Amygdala (tissue), 56 donors: ENCODE measurements at regions not wholly inside any gene's neighbourhood (a gene's known extent, or its start where the extent isn't known, plus 50 kb on each side); places are given as distances from the start of the nearest gene placed in this dataset.

Experiments
- DNase-seq, 56 donors: peaks; one replicate each; lab custom pipeline; 2025; lab: John Stamatoyannopoulos, UW

DNA sequence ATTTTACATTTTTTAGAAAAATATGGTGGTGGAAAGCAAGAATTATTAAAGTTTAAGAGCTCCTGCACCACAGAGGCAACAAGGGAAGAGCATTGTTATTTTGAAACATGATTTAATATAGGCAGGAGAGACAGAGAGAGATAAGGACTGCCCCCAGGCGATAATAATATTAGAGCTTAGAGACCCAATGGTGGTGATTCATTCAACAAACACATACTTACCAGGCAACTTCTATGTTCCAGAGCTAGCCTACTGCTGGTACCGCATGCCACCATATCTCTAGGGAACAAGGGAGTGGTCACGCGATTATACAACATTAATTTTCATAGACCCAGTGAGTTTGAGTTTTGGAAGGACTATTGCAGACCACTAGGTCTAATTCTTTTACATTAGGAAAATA, 327.8 kb upstream of the SOX11 start:
- DNase-seq = no peak

DNA sequence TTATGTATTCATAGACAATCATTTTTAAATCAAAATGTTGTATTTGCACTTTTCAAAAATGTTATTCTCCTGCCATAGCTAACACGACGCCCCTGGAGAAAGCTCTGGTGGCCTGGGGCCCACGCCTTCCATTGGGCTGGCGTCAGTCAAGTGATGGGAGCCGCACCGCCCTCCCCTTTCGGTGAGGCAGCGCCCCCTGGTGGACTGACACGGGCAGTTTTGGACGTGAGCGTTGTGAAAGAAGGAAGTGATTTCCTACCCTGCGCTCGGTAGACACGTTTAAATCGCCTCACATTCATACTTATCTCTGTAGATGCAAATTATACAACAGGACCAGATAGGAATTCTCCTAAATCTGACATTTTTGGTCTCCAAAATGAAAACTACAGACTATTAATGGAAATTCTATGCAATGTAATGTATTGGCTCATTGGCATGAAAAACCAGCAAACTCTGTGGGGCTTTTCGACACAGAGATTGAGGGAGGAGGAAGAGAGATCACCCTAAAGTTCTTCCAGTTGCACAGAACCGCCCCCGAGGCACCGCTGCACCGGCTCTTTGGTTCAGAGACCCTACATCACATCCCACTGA, 326.2 kb upstream of the SOX11 start:
- DNase-seq = peak in 30 of 56 donors; percentile 1 to 63 (median 20)

DNA sequence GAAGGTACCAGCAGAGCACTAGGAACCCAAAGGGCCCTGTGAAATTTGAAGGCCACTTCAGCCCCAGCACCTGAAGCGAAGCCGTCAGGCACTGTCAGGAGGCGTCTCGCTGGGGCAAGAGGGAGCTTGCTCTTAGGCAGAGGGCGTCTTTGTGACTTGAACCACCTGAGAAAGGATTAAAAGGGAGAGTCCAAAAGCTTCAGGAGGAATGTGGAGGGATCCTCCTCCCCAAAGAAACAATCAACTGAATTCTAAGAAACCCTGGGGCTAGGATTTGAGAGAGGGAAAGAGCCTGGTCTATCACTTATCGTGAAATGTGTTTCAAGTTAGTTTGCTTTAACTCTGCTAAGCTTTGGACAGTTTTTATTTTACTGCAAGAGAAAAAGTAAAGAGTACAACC, 324.9 kb upstream of the SOX11 start:
- no peak for DNase-seq

DNA sequence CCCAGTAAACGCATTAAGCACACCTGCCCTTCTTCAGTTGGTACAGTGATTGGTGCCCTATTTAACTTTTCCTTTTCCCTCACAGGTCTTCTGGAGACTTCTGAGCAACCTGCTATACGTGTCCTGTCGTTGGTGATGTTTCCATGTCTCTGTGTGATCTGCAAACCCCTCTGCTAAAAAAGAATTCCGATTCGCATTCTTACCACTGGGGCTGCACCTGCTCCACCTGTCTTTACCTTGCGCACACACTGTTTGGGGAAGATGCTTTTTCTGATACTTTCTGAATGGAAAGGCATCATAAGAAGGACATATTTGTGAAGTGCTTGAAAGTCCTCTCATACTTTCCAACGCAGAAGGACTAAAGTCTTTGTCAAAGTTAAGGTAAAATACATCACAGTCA, 323.9 kb upstream of the SOX11 start:
- DNase-seq = no peak

DNA sequence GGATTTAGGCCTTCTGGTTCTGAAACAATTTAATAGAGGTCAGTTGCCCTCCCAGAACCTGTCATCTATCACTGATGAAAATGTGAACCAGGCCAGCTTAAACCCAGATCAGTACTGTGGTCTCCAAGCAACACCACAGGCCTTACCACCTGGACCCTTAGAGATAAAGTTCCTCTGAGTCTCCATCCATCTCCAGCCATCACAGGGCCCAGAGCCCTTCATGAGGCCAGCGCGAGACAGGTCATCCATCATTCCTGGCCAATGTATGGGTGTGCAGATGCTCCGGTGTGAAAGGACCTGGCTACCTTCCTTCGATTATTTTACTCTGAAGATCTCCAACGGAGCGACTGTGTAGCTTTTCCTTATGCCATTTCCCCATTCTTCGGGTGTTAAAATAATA, 322.7 kb upstream of the SOX11 start:
- no peak for DNase-seq

DNA sequence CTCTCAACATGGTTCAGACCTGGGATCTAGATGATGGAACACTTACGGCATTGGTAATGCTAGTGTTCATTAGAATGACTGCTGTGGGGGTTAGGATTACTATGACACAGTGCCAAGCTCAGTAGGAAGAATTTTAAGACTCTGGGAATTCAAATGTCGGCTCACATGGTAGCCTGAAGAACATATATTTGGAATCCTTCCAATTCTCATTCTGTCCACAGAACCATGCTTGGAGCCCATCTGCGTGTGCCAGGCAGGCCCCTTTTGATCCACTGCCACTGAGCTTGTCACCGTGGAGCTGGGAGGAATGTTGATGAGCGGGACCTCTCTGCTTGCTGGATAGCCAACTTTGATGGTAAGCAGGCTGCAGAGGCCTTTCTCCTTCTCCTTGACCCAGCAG, 322.0 kb upstream of the SOX11 start:
- no peak for DNase-seq

DNA sequence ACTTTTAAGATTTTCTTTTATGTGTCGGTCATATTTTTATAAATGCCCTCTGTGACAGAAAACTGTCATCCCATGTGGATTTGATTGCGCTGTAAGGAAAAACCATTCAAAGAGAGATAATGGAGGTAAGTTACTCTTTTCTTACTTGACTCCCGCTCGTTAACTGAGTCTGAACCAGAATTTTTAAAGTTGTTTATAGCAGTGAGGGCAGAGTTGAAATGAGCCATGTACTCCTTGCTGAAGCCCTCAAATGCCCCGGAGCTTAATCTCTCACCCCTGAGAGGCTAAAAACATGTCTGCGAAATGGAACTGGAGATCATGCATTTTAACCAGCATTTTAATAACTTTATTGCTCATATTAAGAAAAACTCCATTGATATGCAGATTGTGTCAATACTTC, 320.0 kb upstream of the SOX11 start:
- no peak for DNase-seq

DNA sequence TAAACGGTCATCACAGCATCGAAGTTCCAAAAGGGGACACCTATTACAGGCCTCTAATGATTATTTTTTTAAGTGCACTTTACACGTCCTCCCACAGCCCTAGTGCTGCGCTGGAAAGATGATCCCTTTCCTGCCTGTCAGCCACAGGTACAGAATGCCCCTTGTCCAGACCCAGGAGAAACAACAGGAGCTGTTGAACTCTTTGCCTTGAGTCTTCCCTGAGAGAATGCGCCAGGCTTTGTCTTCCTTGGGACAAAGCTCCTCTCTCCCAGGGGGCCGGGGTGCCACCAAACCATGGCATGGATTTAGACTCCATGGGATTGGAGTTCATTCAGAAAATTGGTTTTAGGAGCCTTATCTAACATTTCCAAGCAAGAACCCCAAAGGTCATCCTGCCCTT, 319.0 kb upstream of the SOX11 start:
- no peak for DNase-seq

DNA sequence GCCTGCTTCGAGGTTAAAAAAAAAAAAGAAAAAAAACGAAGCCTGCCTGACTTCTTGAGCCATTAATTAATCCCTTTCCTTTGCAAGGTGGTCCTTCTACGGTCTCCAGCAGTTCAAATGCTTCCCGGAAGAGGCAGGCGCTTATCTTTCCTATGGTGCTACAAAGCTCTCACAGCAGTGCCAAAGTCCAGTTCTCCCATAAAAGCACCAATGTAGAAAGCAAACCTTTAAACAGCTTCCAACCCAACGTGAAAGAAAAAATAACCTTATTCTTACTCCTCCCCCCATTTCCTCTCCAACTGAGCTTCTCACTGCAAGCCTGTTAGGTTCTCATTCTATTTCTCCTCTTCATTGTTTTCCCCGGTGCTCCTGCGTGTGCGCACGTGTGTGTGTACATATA, 317.4 kb upstream of the SOX11 start:
- DNase-seq = no peak

DNA sequence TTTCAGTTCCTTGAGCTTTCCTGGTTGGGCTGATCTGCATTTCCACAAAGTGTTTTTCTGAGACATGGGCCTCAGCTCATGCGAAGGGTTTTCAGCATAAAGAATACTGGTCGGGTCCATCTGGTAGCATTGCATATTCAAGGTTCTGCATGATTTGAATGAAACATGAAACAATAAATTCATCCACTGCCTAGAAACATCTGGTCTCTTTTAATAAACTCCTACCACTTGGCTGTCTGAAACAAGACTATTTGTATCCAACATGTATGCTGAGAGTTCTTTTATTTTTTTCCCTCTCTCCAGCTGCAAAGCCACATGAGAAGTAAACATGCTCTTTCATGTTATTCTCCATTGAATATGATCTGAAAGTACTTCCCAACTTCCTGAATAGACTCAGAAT, 314.9 kb upstream of the SOX11 start:
- no peak for DNase-seq

DNA sequence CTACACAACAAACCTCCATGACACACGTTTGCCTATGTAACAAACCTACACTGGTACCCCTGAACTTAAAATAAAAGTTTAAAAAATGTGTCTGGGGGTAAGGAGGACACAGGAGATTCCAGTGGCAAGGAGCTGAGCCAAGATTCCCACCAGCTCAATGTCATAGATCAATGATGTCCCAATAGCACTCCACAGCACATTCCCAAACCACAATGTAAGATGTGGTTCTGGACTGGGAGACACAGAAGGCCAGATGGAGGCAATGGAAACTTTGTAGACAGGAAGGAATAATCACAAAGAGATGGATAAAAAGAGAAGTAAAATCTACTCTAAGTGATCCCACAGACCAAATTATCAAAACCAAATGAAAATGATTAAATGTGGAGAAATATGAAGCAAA, 312.4 kb upstream of the SOX11 start:
- no peak for DNase-seq

DNA sequence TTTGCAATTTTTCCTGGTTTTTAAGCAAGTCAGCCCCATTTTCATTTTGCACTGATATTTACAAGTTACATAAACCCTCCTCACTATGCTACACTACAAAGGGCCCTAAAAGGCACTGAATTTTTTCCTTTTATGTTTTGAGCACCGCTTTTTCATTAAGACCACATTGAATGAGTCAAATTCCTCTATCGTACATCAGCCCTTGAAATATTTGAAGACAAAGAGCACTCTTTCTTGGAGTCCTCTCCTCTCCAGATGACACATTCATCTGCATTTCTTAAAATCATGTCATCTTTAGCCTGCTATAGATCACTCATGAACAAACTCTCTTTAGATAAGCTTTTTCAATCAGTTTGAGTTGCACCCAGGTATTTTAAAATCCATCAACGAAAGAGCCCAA, 306.6 kb upstream of the SOX11 start:
- no peak for DNase-seq

DNA sequence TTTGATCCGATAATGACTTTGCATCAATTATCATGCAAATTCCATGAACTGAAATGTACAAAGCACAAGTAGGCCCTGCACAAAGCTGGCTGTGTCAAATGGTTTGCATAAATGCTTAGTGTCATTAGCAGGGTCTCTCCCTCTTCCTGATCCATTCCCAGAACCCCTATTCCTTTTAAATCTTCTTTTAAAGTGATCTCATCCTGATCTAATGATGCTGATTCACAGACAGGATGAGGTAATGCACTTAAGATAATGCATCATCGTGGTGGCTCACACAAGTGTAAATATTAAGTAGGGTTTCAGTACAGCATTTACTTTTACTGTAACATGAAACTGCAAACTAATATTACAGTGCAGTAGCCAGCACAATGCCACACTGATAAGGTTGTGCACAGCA, 304.8 kb upstream of the SOX11 start:
- DNase-seq = no peak

DNA sequence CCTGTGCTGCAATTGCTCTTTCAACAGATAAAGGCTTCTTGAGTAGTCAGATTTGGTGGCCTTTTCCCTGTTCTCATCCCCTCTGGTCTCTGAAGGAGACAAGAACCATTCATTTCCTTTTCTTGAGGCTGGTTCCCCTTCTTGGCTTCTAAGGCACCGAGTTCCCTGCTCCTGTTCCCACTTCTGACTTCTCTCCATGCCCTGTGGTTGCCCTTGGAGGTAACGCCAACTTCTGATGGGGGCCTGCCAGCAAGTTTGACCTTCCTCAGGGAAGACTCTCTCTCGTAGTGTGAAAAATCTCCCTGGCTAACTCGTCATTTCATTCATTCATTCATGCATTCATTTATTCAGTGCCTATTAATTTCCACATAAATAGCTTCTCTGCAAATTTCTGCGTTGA, 302.4 kb upstream of the SOX11 start:
- DNase-seq = no peak

DNA sequence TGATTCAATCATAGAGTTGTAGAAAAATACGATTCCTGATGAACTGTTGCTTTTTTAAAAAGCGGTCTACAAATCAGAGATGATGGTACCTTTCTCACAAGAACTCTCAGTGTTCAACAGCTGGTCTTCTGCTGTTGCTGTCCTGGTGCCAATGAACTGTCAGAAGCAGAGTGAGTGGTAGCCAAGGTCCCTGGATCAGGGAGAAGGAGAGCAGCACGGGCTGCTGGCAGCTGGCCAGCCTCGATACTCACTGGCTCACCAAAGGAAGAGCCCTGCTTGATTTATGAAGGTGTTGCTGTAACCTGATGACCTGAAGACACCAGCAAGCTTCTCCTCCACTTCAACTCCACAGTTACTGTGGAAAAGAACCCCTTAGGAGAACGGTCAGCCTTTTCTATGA, 300.8 kb upstream of the SOX11 start:
- DNase-seq = no peak

DNA sequence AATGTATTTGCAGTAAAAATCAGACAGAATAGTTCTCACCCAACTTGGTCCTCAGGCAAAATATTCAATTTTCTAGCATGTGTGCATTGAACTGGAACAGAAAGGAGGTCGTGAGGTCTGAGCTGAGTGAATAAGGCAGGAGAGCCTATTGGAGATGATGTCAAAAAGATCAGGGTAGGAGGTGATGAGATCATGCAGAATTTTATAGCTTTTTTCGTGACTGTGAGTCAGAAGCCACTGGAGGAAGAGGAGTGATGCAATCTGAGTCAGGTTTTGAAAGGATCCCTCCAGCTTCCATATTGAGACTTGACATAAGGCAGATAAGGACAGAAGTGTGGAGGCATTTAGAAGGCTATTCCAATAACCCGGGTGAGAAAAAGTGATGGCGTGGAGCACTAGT, 299.5 kb upstream of the SOX11 start:
- no peak for DNase-seq

DNA sequence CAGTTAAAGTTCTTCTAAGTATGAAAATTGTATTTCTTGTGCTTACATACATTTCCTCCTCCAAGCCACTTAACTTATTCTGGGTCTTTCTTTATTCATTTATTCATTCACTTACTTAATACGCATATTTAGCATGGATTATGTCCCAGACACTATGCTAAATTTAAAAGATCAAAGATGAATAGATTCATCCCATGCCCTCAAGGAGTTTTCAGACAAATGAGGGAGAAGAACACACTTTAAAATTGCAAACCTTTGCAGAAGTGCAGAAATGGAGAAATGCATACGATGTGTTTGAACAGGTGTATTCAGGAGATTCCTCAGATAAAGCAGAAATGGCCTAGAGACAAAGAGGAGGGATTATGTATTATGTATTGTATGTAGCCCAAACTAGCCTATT, 298.7 kb upstream of the SOX11 start:
- DNase-seq = no peak

DNA sequence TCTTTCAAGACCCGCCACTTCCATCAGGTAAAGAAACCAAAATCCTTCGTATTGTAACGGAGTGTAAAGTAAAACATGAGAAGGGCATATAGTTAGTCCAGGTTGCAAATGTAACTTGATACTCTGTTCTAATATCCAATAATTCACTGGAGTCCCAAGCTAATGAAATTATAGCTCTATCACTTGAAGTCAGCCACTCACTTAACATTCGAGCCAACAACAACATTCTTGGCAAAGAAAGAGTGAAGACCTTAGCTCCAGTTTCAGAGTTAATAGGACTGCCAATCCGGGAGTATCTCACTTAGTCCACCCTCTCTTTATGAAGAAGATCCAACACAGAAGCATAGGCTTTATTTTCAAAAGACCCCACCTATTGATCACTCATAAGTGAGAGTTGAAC, 298.0 kb upstream of the SOX11 start:
- DNase-seq = no peak

DNA sequence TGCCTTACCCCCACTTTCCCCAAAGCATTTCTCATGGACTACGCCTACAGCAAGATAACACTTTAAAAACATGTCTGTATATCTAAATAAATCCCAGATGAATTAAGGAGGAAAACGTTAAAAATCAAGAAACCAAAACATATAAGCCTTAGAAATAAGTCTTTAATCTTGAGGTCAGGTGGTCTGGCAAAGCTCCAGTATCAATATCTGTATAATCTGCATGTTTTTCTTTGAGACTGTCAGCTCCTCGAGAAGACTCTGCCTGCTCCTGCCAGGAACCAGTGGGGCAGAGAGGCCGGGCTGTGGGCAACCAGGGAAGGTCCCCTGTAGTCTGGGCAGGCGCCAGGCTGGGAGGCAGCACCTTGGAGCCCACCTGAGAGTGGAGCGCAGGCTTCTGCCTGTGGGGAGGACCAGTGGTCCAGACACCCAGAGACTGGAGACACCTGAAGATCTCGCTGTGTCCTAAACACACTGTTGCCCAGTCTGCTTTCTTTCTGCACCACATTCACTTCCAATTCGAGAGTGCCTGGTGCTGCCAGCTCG, 291.0 kb upstream of the SOX11 start:
- no peak for DNase-seq

DNA sequence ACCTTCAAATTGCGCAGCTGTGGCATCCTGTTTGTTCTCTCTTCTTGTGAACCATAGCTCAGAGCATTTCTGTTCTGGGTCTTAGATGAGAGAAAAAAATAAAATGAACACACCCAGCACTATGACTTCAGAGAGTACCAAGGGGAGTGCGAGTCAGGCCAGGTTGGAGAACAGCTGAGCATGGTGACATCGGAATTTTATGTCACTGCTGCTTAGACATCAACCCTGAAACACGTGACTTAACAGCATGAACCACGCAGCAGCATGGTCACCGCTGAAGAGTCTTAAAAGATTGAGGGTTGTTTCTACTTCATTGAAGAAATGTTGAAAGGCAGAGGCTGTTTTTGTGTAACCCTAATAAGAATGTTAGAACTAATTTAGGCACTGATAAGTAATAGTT, 288.8 kb upstream of the SOX11 start:
- DNase-seq = no peak

DNA sequence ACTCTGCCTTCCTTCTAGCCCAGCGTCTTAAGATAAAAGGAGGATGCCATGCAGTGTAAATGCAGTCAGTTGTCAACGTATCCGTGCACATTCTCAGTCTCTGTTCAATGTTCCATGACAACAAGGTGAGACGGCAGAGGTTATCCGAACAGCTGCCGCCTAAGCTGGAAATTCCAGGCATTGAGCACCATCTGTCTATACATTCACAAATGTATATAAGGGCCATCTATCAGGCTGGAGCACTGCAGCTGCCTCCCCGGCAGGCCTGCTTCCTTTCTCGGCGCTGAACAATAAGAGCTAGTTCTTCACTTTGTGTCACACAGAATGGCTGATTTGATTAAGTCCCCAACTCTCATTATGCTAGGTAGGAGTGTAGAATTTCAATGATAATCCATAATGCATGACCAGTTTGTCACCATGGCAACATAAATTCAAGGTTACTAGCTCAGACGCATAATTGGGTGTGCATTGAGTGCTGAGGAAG, 282.2 kb upstream of the SOX11 start:
- DNase-seq = peak in 1 of 56 donors; percentile 1

DNA sequence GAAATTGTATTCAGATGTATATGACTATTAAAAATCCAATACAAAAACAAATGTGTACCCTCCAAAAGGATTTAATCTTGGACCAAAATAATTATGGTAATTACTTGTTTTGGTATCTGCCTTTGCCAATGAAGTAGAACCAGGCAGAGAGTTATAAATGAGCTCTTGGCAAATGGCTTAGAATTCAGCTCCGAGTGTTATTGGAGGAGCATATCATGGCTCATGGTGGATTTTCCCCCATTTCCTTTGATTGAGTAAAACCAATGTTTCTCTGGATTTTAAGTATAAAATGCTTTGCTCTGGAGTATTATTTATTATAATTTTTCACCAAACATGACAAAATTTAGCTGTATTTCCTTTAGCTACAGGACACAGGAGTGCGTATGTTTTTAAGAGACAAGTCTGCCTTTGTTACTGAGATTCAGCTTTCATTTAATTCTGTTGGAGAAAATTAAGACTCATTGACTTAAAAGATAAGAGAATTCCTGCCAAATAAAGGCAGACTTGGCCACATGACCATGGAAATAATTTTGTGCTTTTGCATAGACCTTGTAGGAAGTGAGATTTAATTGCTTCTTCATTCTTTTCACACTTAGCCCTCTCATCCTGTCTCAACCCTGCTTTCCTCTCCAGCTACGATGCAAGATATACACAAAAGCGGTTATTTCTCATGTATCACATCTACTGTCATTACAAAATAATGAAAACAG, 281.0 kb upstream of the SOX11 start:
- no peak for DNase-seq
